Astrocyte of the hippocampus (primary cell): ENCODE measurements at regions not wholly inside any gene's neighbourhood (a gene's known extent, or its start where the extent isn't known, plus 50 kb on each side); places are given as distances from the start of the nearest gene placed in this dataset.

Experiments used
- DNase-seq: peaks from one replicate; pipeline ENCODE4 v3.0.0; 2011; ENCODE audit warnings: low read depth, low spot score

GRCh38 chr22:26996154-26996553 is 338.8 kb downstream of the MIAT start:
- no peak for DNase-seq

GRCh38 chr22:26998129-26998528 is 340.7 kb downstream of the MIAT start:
- no peak for DNase-seq

- no peak for DNase-seq
Observed at GRCh38 chr22:26998716-26999115, 341.3 kb downstream of the MIAT start.

GRCh38 chr22:27003297-27003696 is 345.9 kb downstream of the MIAT start:
- no peak for DNase-seq

- DNase-seq: no peak
Observed at GRCh38 chr22:27004434-27004833, 347.0 kb downstream of the MIAT start.

GRCh38 chr22:27008454-27008853 is 351.1 kb downstream of the MIAT start:
- no peak for DNase-seq

- DNase-seq: peak; percentile 76
Observed at GRCh38 chr22:27011133-27011532, 353.7 kb downstream of the MIAT start.

- DNase-seq: no peak
Observed at GRCh38 chr22:27011717-27012116, 354.3 kb downstream of the MIAT start.

GRCh38 chr22:27019827-27020226 is 362.4 kb downstream of the MIAT start:
- peak; percentile 70 for DNase-seq

- no peak for DNase-seq
Observed at GRCh38 chr22:27022274-27022895, 365.0 kb downstream of the MIAT start.

GRCh38 chr22:27022896-27023361 is 365.5 kb downstream of the MIAT start:
- DNase-seq: no peak

GRCh38 chr22:27023591-27023990 is 366.2 kb downstream of the MIAT start:
- no peak for DNase-seq

GRCh38 chr22:27024982-27025381 is 367.6 kb downstream of the MIAT start:
- DNase-seq: no peak

GRCh38 chr22:27028093-27028492 is 370.7 kb downstream of the MIAT start:
- no peak for DNase-seq

GRCh38 chr22:27029584-27030130 is 372.3 kb downstream of the MIAT start:
- no peak for DNase-seq

- peak; percentile 43 for DNase-seq
Observed at GRCh38 chr22:27032091-27032761, 374.8 kb downstream of the MIAT start.

GRCh38 chr22:27041745-27042310 is 384.4 kb downstream of the MIAT start:
- DNase-seq: no peak

- DNase-seq: no peak
Observed at GRCh38 chr22:27043262-27043661, 385.9 kb downstream of the MIAT start.

GRCh38 chr22:27045103-27045947 is 387.9 kb downstream of the MIAT start:
- DNase-seq: peak; percentile 57

GRCh38 chr22:27046086-27046485 is 388.7 kb downstream of the MIAT start:
- no peak for DNase-seq

GRCh38 chr22:27046603-27047002 is 389.2 kb downstream of the MIAT start:
- DNase-seq: no peak

- DNase-seq: no peak
Observed at GRCh38 chr22:27050771-27051170, 393.4 kb downstream of the MIAT start.
